Common myeloid progenitor, CD34-positive (primary cell): ENCODE measurements at regions not wholly inside any gene's neighbourhood (a gene's known extent, or its start where the extent isn't known, plus 50 kb on each side); places are given as distances from the start of the nearest gene placed in this dataset.
"Not testable (repeated sequence)": the region's sequence is repeated elsewhere in the genome, so short reads cannot be mapped to it uniquely, and the experiment has no call there.

ENCODE experiments used
- CTCF ChIA-PET: fragments of 350-600 bp; sonication (Branson Sonifier 250); formaldehyde crosslinking; loops from one replicate; lab custom pipeline; 2021; ENCODE audit warnings: antibody characterized with exemption; lab: Charles Lee
- POLR2A ChIA-PET: fragments of 350-600 bp; sonication (Branson Sonifier 250); formaldehyde crosslinking; loops from one replicate; lab custom pipeline; 2021; ENCODE audit warnings: antibody characterized with exemption; lab: Charles Lee
- DNase-seq, 3 donors: peaks; one replicate each; pipeline versions ENCODE4 v3.0.0 to v3.0.0-alpha.2; 2013
- H3K27ac ChIP-seq, 2 experiments: 1 replicate in 1 of 2; 2 replicates in 1 of 2; pipeline ENCODE4 v1.7.0; 2013; ENCODE audit warnings: inconsistent platforms in 2 of 2, low read length in 2 of 2, mild to moderate bottlenecking in 2 of 2, low read depth in 1 of 2, moderate library complexity in 1 of 2; ENCODE audit not compliant: severe bottlenecking in 2 of 2, insufficient read depth in 1 of 2, poor library complexity in 1 of 2
- H3K27me3 ChIP-seq, 5 experiments: replicated peaks in 2 of 5; 1 replicate in 3 of 5; 2 replicates in 2 of 5; pipeline versions ENCODE4 v1.6.1 to v1.7.0; 2013; ENCODE audit warnings: low read length in 4 of 5, mild to moderate bottlenecking in 2 of 5, moderate library complexity in 2 of 5, inconsistent platforms in 1 of 5; ENCODE audit not compliant: insufficient read depth in 5 of 5, control insufficient read depth in 4 of 5
- H3K36me3 ChIP-seq, 4 experiments: 1 replicate in 2 of 4; 2 replicates in 2 of 4; pipeline versions ENCODE4 v1.6.1 to v1.7.0; 2013; ENCODE audit warnings: low read length in 3 of 4, control low read depth in 1 of 4, mild to moderate bottlenecking in 1 of 4; ENCODE audit not compliant: control insufficient read depth in 4 of 4, insufficient read depth in 4 of 4
- H3K4me1 ChIP-seq, 4 experiments: 1 replicate in 3 of 4; 2 replicates in 1 of 4; pipeline versions ENCODE4 v1.6.1 to v1.7.1; 2013; ENCODE audit warnings: low read length in 3 of 4, mild to moderate bottlenecking in 3 of 4, control low read depth in 1 of 4, inconsistent platforms in 1 of 4, moderate library complexity in 1 of 4; ENCODE audit not compliant: control insufficient read depth in 4 of 4, insufficient read depth in 4 of 4; ENCODE audit errors: control extremely low read depth in 1 of 4
- H3K4me3 ChIP-seq, 7 experiments: 1 replicate in 4 of 7; 2 replicates in 3 of 7; pipeline versions ENCODE4 v1.5.1 to v1.7.0; 2013; ENCODE audit warnings: mild to moderate bottlenecking in 7 of 7, low read length in 6 of 7, moderate library complexity in 6 of 7, inconsistent platforms in 2 of 7, low read depth in 2 of 7, control low read depth in 1 of 7; ENCODE audit not compliant: insufficient read depth in 4 of 7, control insufficient read depth in 1 of 7; ENCODE audit errors: extremely low read depth in 1 of 7
- H3K9me3 ChIP-seq, 5 experiments: 1 replicate in 4 of 5; 2 replicates in 1 of 5; pipeline versions ENCODE4 v1.6.1 to v1.7.1; 2013; ENCODE audit warnings: low read length in 4 of 5, mild to moderate bottlenecking in 2 of 5, inconsistent platforms in 1 of 5, low read depth in 1 of 5, moderate library complexity in 1 of 5; ENCODE audit not compliant: control insufficient read depth in 4 of 5, insufficient read depth in 2 of 5; ENCODE audit errors: control extremely low read depth in 1 of 5
- WGBS: methylation state at CpG from one replicate; pipeline ENCODE4 v1.1.5; 2013; ENCODE audit not compliant: insufficient coverage; 5-methylcytosine and 5-hydroxymethylcytosine counted together

- no peaks in the 10 kb centered on the region for H3K36me3 ChIP-seq
- H3K27me3 ChIP-seq: no peaks in the 10 kb centered on the region
- H3K4me3 ChIP-seq: no peak overlapping the region
- no peaks in the 10 kb centered on the region for H3K9me3 ChIP-seq
- peak in 1 of 3 donors; percentile 17 for DNase-seq
- POLR2A ChIA-PET: interaction anchor here (0.9 kb wide), 1 partner anchor 17 kb away, joined by 5 read pairs; no protein-coding TSS in a partner anchor
- peaks cover 3 to 17% (median 9%) of the 10 kb centered on the region in 4 experiments for H3K4me1 ChIP-seq
- no peak overlapping the region for H3K27ac ChIP-seq
- 98% methylated on average over 6 of the region's 8 CpGs for WGBS
- CTCF ChIA-PET: interaction anchor here (0.7 kb wide), 1 partner anchor 64 kb away, joined by 3 read pairs; the partner anchor contains the start of gene SVIL
Measured at GRCh38 chr10:29698773-29699490, 64.2 kb upstream of the SVIL start.

DNA sequence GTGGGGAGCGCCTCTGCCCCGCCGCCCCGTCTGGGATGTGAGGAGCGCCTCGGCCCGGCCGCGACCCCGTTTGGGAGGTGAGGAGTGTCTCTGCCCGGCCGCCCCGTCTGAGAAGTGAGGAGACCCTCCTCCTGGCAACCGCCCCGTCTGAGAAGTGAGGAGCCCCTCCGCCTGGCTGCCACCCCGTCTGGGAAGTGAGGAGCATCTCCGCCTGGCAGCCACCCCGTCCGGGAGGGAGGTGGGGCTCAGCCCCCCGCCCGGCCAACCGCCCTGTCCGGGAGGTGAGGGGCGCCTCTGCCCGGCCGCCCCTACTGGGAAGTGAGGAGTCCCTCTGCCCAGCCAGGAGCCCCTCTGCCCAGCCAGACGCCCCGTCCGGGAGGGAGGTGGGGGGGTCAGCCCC is 61.8 kb upstream of the SVIL start:
- H3K27ac ChIP-seq, CTCF ChIA-PET, H3K9me3 ChIP-seq, DNase-seq, H3K27me3 ChIP-seq, H3K4me1 ChIP-seq, H3K4me3 ChIP-seq, POLR2A ChIA-PET, H3K36me3 ChIP-seq: not testable (repeated sequence)
- 99% methylated on average over 8 of the region's 30 CpGs for WGBS

GRCh38 chr10:29694121-29694520 is 59.4 kb upstream of the SVIL start:
- H3K36me3 ChIP-seq: no peaks in the 10 kb centered on the region
- WGBS: 100% methylated on average over 1 of the region's 3 CpGs
- no peaks in the 10 kb centered on the region for H3K27me3 ChIP-seq
- ChIA-PET POLR2A (no interaction called here), CTCF (no interaction called here)
- no peak for DNase-seq
- no peak overlapping the region for H3K4me3 ChIP-seq
- no peak overlapping the region for H3K27ac ChIP-seq
- no peaks in the 10 kb centered on the region for H3K9me3 ChIP-seq
- peaks cover 3 to 9% (median 5%) of the 10 kb centered on the region in 4 experiments for H3K4me1 ChIP-seq

DNA sequence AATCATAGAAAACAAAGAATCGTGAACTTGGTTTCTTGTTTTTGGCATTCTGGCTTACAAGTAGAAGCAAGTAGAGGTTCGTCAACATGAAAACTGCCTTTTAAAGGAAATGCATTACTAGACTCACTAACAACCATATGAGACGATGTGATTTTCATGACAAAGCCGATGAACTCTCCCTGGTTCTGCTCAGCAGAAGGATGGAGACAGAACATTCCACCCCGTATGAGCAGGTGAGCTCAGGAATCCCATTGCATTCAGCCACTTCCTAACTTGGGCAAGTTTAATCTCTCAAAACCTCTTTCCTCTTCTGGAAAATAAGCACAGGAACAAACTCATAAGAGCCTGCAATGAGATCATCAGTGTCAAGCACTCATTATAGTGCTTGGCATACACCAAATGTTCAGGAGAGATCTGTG is 57.4 kb upstream of the SVIL start:
- H3K4me3 ChIP-seq: no peak overlapping the region
- H3K36me3 ChIP-seq: no peaks in the 10 kb centered on the region
- CTCF ChIA-PET: interaction anchor here (0.6 to 1.6 kb wide), 3 partner anchors 9 to 112 kb away, joined by 3 to 4 read pairs (median 4); no protein-coding TSS in a partner anchor
- peaks cover 6 to 20% (median 13%) of the 10 kb centered on the region in 4 experiments for H3K4me1 ChIP-seq
- no peak overlapping the region for H3K27ac ChIP-seq
- 88% methylated on average over 5 of the region's 5 CpGs for WGBS
- no peaks in the 10 kb centered on the region for H3K9me3 ChIP-seq
- POLR2A ChIA-PET: no interaction called here
- DNase-seq: no peak
- no peaks in the 10 kb centered on the region for H3K27me3 ChIP-seq

DNA sequence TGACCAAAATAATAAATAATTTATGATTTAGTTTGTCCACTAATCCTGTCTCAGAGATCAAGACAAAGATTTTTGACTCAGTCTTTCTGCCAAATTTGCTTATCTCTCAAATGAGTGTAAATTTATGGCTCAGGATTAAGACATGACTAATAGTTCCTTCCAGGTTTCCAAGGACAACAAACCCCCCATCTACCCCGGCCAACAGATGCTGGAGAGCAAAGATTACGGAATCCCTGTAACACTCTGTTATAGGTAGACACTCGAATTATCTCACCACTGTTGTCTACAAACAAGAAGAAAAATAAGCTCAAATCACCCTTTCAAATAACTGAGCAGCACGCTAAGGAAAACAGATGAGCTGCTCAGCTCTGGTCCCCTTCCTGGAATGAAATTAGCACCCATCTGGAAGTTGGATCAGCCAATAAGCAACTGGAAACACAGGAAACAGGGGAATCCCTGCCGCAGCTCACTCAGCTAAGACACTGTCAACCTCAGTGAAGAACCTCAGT is 56.8 kb upstream of the SVIL start:
- POLR2A ChIA-PET: no interaction called here
- H3K27me3 ChIP-seq: no peaks in the 10 kb centered on the region
- H3K4me1 ChIP-seq: peaks cover 6 to 20% (median 13%) of the 10 kb centered on the region in 4 experiments
- no peaks in the 10 kb centered on the region for H3K9me3 ChIP-seq
- no peaks in the 10 kb centered on the region for H3K36me3 ChIP-seq
- 90% methylated on average over 5 of the region's 5 CpGs for WGBS
- DNase-seq: peak in 1 of 3 donors; percentile 14
- H3K27ac ChIP-seq: no peak overlapping the region
- no peak overlapping the region for H3K4me3 ChIP-seq
- CTCF ChIA-PET: interaction anchor here (0.6 to 1.6 kb wide), 3 partner anchors 10 to 111 kb away, joined by 3 to 4 read pairs (median 4); no protein-coding TSS in a partner anchor

- DNase-seq: peak; percentile 33 to 77 (median 66)
- WGBS: 44% methylated on average over 6 of the region's 7 CpGs
- H3K9me3 ChIP-seq: no peaks in the 10 kb centered on the region
- no peak overlapping the region for H3K27ac ChIP-seq
- H3K4me3 ChIP-seq: no peak overlapping the region
- peaks cover 0 to 10% (median 4%) of the 10 kb centered on the region in 4 experiments for H3K36me3 ChIP-seq
- H3K4me1 ChIP-seq: peaks cover 9 to 20% (median 14%) of the 10 kb centered on the region in 4 experiments
- no peaks in the 10 kb centered on the region for H3K27me3 ChIP-seq
- POLR2A ChIA-PET: no interaction called here
- CTCF ChIA-PET: interaction anchor here (0.7 to 1.1 kb wide), 3 partner anchors 15 to 58 kb away, joined by 3 to 4 read pairs (median 4); no protein-coding TSS in a partner anchor
Measured at GRCh38 chr10:29689001-29689400, 54.2 kb upstream of the SVIL start.

- Histone ChIP-seq H3K9me3 (no peaks in the 10 kb centered on the region), H3K36me3 (peaks cover 0 to 10% (median 4%) of the 10 kb centered on the region in 4 experiments), H3K4me3 (peak overlapping the region in 1 of 7 experiments; percentile 27), H3K27ac (no peak overlapping the region), H3K4me1 (peaks cover 9 to 20% (median 14%) of the 10 kb centered on the region in 4 experiments), H3K27me3 (no peaks in the 10 kb centered on the region)
- CTCF ChIA-PET: interaction anchor here (0.8 to 1.1 kb wide), 2 partner anchors 20 to 58 kb away, joined by 3 to 4 read pairs; no protein-coding TSS in a partner anchor
- POLR2A ChIA-PET: no interaction called here
- 92% methylated on average over 7 of the region's 7 CpGs for WGBS
- no peak for DNase-seq
Measured at GRCh38 chr10:29688230-29688661, 53.5 kb upstream of the SVIL start.
